ENCODE measurements at regions not wholly inside any gene's neighbourhood (a gene's known extent, or its start where the extent isn't known, plus 50 kb on each side); places are given as distances from the start of the nearest gene placed in this dataset.

GRCh38 chr9:81489046-81489445, 200.3 kb downstream of the TLE1 start:
- TF ChIP-seq CTCF (conservative IDR thresholded peaks at IDR 0.05) (no peak), EZH2 (IDR thresholded peaks at IDR 0.05; ENCODE audit: low read depth) (no peak)
